Caco-2 (cell line): ENCODE measurements at regions not wholly inside any gene's neighbourhood (a gene's known extent, or its start where the extent isn't known, plus 50 kb on each side); places are given as distances from the start of the nearest gene placed in this dataset.

Source experiments
- BruUV-seq: library from RNA; stranded (reverse); fragments of 400-500 nt; replicated peaks from 2 replicates; lab custom pipeline; 2021; lab: Mats Ljungman, UMichigan
- CTCF ChIA-PET: fragments of 300-600 bp; sonication (Branson Sonifier 250); formaldehyde crosslinking; loops from one replicate; lab custom pipeline; 2022; ENCODE audit warnings: antibody characterized with exemption; lab: Charles Lee
- POLR2A ChIA-PET: fragments of 300-600 bp; sonication (Branson Sonifier 250); formaldehyde crosslinking; loops from one replicate; lab custom pipeline; 2022; ENCODE audit warnings: antibody characterized with exemption; lab: Charles Lee
- DNase-seq, 2 experiments: peaks; one replicate each; pipeline versions ENCODE4 v3.0.0 to v3.0.0-alpha.2; 2020 to 2022
- H3K27me3 ChIP-seq: replicated peaks from 2 replicates; pipeline ENCODE4 v1.6.0; 2011; ENCODE audit warnings: low read length; ENCODE audit not compliant: control insufficient read depth, insufficient read depth
- H3K36me3 ChIP-seq: 2 replicates; pipeline ENCODE4 v1.5.1; 2011; ENCODE audit warnings: low read length; ENCODE audit not compliant: control insufficient read depth, insufficient read depth
- H3K4me1 ChIP-seq: fragments of 250-450 bp; sonication (Bioruptor Pico); 2 replicates; pipeline ENCODE4 v1.5.1; 2020; ENCODE audit warnings: mild to moderate bottlenecking
- H3K4me3 ChIP-seq: 2 replicates; pipeline ENCODE4 v1.5.1; 2011; ENCODE audit warnings: low read depth, mild to moderate bottlenecking, control low read depth, low read length
- H3K9me3 ChIP-seq: fragments of 250-450 bp; sonication (Bioruptor Pico); 2 replicates; pipeline ENCODE4 v1.5.1; 2020; ENCODE audit warnings: mild to moderate bottlenecking, moderate library complexity
- H3K27ac Mint-ChIP-seq: one replicate; pipeline ENCODE4 v1.8.0; 2022; ENCODE audit warnings: mixed read lengths; ENCODE audit not compliant: unreplicated experiment
- H3K27me3 Mint-ChIP-seq: one replicate; pipeline ENCODE4 v1.8.0; 2022; ENCODE audit warnings: mixed read lengths; ENCODE audit not compliant: insufficient read depth, unreplicated experiment
- H3K36me3 Mint-ChIP-seq: one replicate; pipeline ENCODE4 v1.8.0; 2022; ENCODE audit warnings: mild to moderate bottlenecking, mixed read lengths; ENCODE audit not compliant: insufficient read depth, unreplicated experiment
- H3K4me1 Mint-ChIP-seq: one replicate; pipeline ENCODE4 v1.8.0; 2022; ENCODE audit warnings: low read depth, mixed read lengths; ENCODE audit not compliant: unreplicated experiment
- H3K4me3 Mint-ChIP-seq: one replicate; pipeline ENCODE4 v1.8.0; 2022; ENCODE audit warnings: mild to moderate bottlenecking, moderate library complexity, mixed read lengths; ENCODE audit not compliant: unreplicated experiment
- H3K9me3 Mint-ChIP-seq: one replicate; pipeline ENCODE4 v1.8.0; 2022; ENCODE audit warnings: mixed read lengths; ENCODE audit not compliant: unreplicated experiment
- CTCF ChIP-seq, 2 experiments: fragments of 200-600 bp in 1 of 2; IDR thresholded peaks; 1 replicate in 1 of 2; 2 replicates in 1 of 2; pipeline versions ENCODE4 v1.5.1 to v1.8.0; 2011 to 2022; ENCODE audit warnings: antibody characterized with exemption in 1 of 2, control low read depth in 1 of 2, inconsistent platforms in 1 of 2, low read depth in 1 of 2, low read length in 1 of 2, mild to moderate bottlenecking in 1 of 2, moderate library complexity in 1 of 2; ENCODE audit not compliant: insufficient read depth in 1 of 2, severe bottlenecking in 1 of 2, unreplicated experiment in 1 of 2
- intact Hi-C: fragments of 100-400 bp; cut with micrococcal nuclease; formaldehyde crosslinking; loops from one replicate; pipeline ENCODE4 v1.10.0; 2022; ENCODE audit not compliant: unreplicated experiment

- H3K4me1 ChIP-seq: no peaks in the 10 kb centered on the region
- H3K9me3 ChIP-seq: no peaks in the 10 kb centered on the region
- peaks cover 13% of the 10 kb centered on the region for H3K27me3 Mint-ChIP-seq
- no peak overlapping the region for H3K4me3 Mint-ChIP-seq
- H3K9me3 Mint-ChIP-seq: no peaks in the 10 kb centered on the region
- POLR2A ChIA-PET: no interaction called here
- H3K4me1 Mint-ChIP-seq: no peaks in the 10 kb centered on the region
- no peak for DNase-seq
- no peaks in the 10 kb centered on the region for H3K36me3 Mint-ChIP-seq
- no peak for TF ChIP-seq CTCF (IDR thresholded peaks at IDR 0.05; ENCODE audit: insufficient read depth in 1 of 2, low read depth in 1 of 2, low read length in 1 of 2, severe bottlenecking in 1 of 2, unreplicated experiment in 1 of 2)
- H3K36me3 ChIP-seq: no peaks in the 10 kb centered on the region
- CTCF ChIA-PET: no interaction called here
- BruUV-seq: no TSS peak
- no peak overlapping the region for H3K27ac Mint-ChIP-seq
- H3K4me3 ChIP-seq: no peak overlapping the region
- H3K27me3 ChIP-seq: no peaks in the 10 kb centered on the region
- intact Hi-C loops: no loop called here
Measured at GRCh38 chr12:67122584-67122983, 146.6 kb upstream of the CAND1 start.

GRCh38 chr12:67137256-67137655 lies 131.9 kb upstream of the CAND1 start:
- Histone ChIP-seq H3K4me1 (no peaks in the 10 kb centered on the region), H3K27me3 (no peaks in the 10 kb centered on the region), H3K9me3 (no peaks in the 10 kb centered on the region), H3K4me3 (no peak overlapping the region), H3K36me3 (no peaks in the 10 kb centered on the region)
- POLR2A ChIA-PET: no interaction called here
- Mint-ChIP-seq H3K27me3 (peaks cover 15% of the 10 kb centered on the region), H3K9me3 (no peaks in the 10 kb centered on the region), H3K36me3 (no peaks in the 10 kb centered on the region), H3K4me1 (no peaks in the 10 kb centered on the region), H3K4me3 (no peak overlapping the region), H3K27ac (no peak overlapping the region)
- no TSS peak for BruUV-seq
- no peak for TF ChIP-seq CTCF (IDR thresholded peaks at IDR 0.05; ENCODE audit: insufficient read depth in 1 of 2, low read depth in 1 of 2, low read length in 1 of 2, severe bottlenecking in 1 of 2, unreplicated experiment in 1 of 2)
- DNase-seq: no peak
- intact Hi-C loops: no loop called here
- CTCF ChIA-PET: no interaction called here

- Histone ChIP-seq H3K4me3 (no peak overlapping the region), H3K9me3 (no peaks in the 10 kb centered on the region), H3K36me3 (no peaks in the 10 kb centered on the region), H3K27me3 (no peaks in the 10 kb centered on the region), H3K4me1 (no peaks in the 10 kb centered on the region)
- H3K4me3 Mint-ChIP-seq: no peak overlapping the region
- intact Hi-C loops: no loop called here
- BruUV-seq: no TSS peak
- POLR2A ChIA-PET: no interaction called here
- H3K4me1 Mint-ChIP-seq: no peaks in the 10 kb centered on the region
- CTCF ChIA-PET: no interaction called here
- peaks cover 12% of the 10 kb centered on the region for H3K27me3 Mint-ChIP-seq
- no peaks in the 10 kb centered on the region for H3K36me3 Mint-ChIP-seq
- no peak for TF ChIP-seq CTCF (IDR thresholded peaks at IDR 0.05; ENCODE audit: insufficient read depth in 1 of 2, low read depth in 1 of 2, low read length in 1 of 2, severe bottlenecking in 1 of 2, unreplicated experiment in 1 of 2)
- no peak for DNase-seq
- no peaks in the 10 kb centered on the region for H3K9me3 Mint-ChIP-seq
- no peak overlapping the region for H3K27ac Mint-ChIP-seq
Measured at GRCh38 chr12:67141296-67142018, 127.7 kb upstream of the CAND1 start.
